Testis (tissue), 2 donors: ENCODE measurements at regions not wholly inside any gene's neighbourhood (a gene's known extent, or its start where the extent isn't known, plus 50 kb on each side); places are given as distances from the start of the nearest gene placed in this dataset.

Experiments used
- DNase-seq: peaks from one replicate; pipeline ENCODE4 v3.0.0-alpha.2; 2019
- H3K27ac ChIP-seq, 2 donors: fragments of 200-600 bp; sonication (generic); one replicate each; pipeline ENCODE4 v1.5.1; 2019
- H3K27me3 ChIP-seq: fragments of 200-600 bp; sonication (generic); one replicate; pipeline ENCODE4 v1.5.1; 2019
- H3K36me3 ChIP-seq: fragments of 200-600 bp; sonication (generic); one replicate; pipeline ENCODE4 v1.5.1; 2017; ENCODE audit warnings: low read depth; ENCODE audit errors: missing control alignments
- H3K4me1 ChIP-seq: fragments of 200-600 bp; sonication (generic); one replicate; pipeline ENCODE4 v1.5.1; 2019
- H3K4me3 ChIP-seq, 2 donors: fragments of 200-600 bp; sonication (generic); one replicate each; pipeline ENCODE4 v1.5.1; 2017 to 2019
- H3K9me3 ChIP-seq: fragments of 200-600 bp; sonication (generic); one replicate; pipeline ENCODE4 v1.5.1; 2017
- CTCF ChIP-seq, 3 experiments: fragments of 450-650 bp in 2 of 3; fragments of 200-600 bp in 1 of 3; sonication (generic) in 1 of 3; IDR thresholded peaks; one replicate each; pipeline ENCODE4 v1.5.1; 2016 to 2019; ENCODE audit warnings: antibody characterized with exemption in 3 of 3, mild to moderate bottlenecking in 2 of 3, moderate library complexity in 1 of 3
- POLR2A ChIP-seq: fragments of 450-650 bp; IDR thresholded peaks from one replicate; pipeline ENCODE4 v1.6.1; 2017; ENCODE audit warnings: antibody characterized with exemption, mild to moderate bottlenecking, moderate library complexity
- WGBS, 2 donors: methylation state at CpG; one replicate each; pipeline ENCODE4 v1.1.5; 2018; 5-methylcytosine and 5-hydroxymethylcytosine counted together
- intact Hi-C: fragments of 100-400 bp; cut with DNase I; formaldehyde crosslinking; loops from one replicate; pipeline ENCODE4 v1.15.1; 2023; ENCODE audit warnings: low total_unique reads

GRCh38 chr9:106581973-106582372 lies 281.0 kb upstream of the ZNF462 start:
- Histone ChIP-seq H3K4me1 (no peaks in the 10 kb centered on the region), H3K27ac (no peak overlapping the region), H3K4me3 (no peak overlapping the region), H3K27me3 (no peaks in the 10 kb centered on the region), H3K36me3 (no peaks in the 10 kb centered on the region), H3K9me3 (no peaks in the 10 kb centered on the region)
- DNase-seq, result no peak
- intact Hi-C loops, result no loop called here
- no peak for TF ChIP-seq CTCF (IDR thresholded peaks at IDR 0.05)
- no peak for TF ChIP-seq POLR2A
- 87 to 88% methylated on average over 6 of the region's 6 CpGs for WGBS, 2 donors

DNA sequence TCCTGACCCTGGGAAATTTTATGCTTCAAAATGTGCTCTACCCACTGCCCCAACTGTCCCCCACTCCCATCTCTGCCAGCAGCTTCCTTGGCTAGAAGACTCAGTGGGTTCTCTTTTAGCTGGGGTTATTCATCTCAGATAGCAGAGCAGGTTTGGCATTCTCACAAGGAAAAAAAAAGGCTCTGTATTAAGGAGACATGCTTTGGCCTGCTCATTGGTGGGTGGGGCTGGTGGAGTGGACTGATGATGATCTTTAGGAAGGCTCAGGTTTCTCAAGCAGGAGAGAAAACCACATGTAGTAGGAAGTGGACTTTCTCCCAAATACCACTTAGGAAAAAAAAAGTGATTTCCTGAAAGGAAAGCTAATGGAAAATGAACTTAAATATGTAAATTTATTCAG lies 279.2 kb upstream of the ZNF462 start:
- no peak for DNase-seq
- Histone ChIP-seq H3K9me3 (no peaks in the 10 kb centered on the region), H3K4me1 (peaks cover 3% of the 10 kb centered on the region), H3K27ac (no peak overlapping the region), H3K27me3 (no peaks in the 10 kb centered on the region), H3K4me3 (no peak overlapping the region), H3K36me3 (no peaks in the 10 kb centered on the region)
- intact Hi-C loops, result no loop called here
- TF ChIP-seq CTCF (IDR thresholded peaks at IDR 0.05) (no peak), POLR2A (no peak)

GRCh38 chr9:106587042-106587441 lies 275.9 kb upstream of the ZNF462 start:
- no peak for DNase-seq
- no peaks in the 10 kb centered on the region for H3K9me3 ChIP-seq
- intact Hi-C loops, result no loop called here
- H3K36me3 ChIP-seq, result no peaks in the 10 kb centered on the region
- H3K4me1 ChIP-seq, result peaks cover 3% of the 10 kb centered on the region
- 57 to 83% methylated on average over 2 of the region's 2 CpGs for WGBS, 2 donors
- H3K27me3 ChIP-seq, result no peaks in the 10 kb centered on the region
- no peak overlapping the region for H3K4me3 ChIP-seq
- no peak overlapping the region for H3K27ac ChIP-seq
- no peak for TF ChIP-seq CTCF (IDR thresholded peaks at IDR 0.05)
- TF ChIP-seq POLR2A, result no peak

- intact Hi-C loops, result no loop called here
Measured at GRCh38 chr9:106588626-106589025, 274.3 kb upstream of the ZNF462 start.

More at GRCh38 chr9:106588626-106589025, 274.3 kb upstream of the ZNF462 start:
- Histone ChIP-seq H3K9me3 (no peaks in the 10 kb centered on the region), H3K27me3 (no peaks in the 10 kb centered on the region), H3K36me3 (no peaks in the 10 kb centered on the region), H3K4me3 (no peak overlapping the region), H3K27ac (no peak overlapping the region), H3K4me1 (peaks cover 3% of the 10 kb centered on the region)
- no peak for TF ChIP-seq CTCF (IDR thresholded peaks at IDR 0.05)
- no peak for TF ChIP-seq POLR2A
- DNase-seq, result peak; percentile 20
- WGBS, 2 donors, result 46 to 48% methylated on average over 5 of the region's 5 CpGs
